ENCODE measurements at regions not wholly inside any gene's neighbourhood (a gene's known extent, or its start where the extent isn't known, plus 50 kb on each side); places are given as distances from the start of the nearest gene placed in this dataset.

DNA sequence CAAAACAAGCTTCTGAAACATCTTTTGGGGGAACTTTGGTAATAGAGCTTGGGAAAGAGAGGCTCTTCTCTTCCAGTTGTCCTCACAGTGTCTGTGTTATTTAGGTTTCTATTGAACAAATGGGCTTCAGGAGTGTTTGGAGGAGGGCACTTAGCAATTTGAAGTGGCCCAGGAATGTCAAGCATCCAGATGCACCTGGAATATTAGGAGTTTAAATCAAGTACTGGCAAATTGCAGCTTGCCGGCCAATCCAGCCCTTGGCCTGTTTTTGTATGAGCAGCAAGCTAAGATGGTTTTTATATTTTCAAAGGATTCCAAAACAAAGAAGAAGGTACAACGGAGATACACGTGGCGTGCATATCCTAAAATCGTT lies 94.7 kb downstream of the CCDC185 start:
- no peak for DNase-seq

GRCh38 chr1:223489439-223489838 lies 96.2 kb downstream of the CCDC185 start:
- no peak for DNase-seq

- no peak for DNase-seq
Observed at GRCh38 chr1:223490256-223490655, 97.0 kb downstream of the CCDC185 start.
